ENCODE measurements at regions not wholly inside any gene's neighbourhood (a gene's known extent, or its start where the extent isn't known, plus 50 kb on each side); places are given as distances from the start of the nearest gene placed in this dataset.

- TF ChIP-seq POLR2A (IDR thresholded peaks at IDR 0.05; ENCODE audit: low read length) (no peak), GATA1 (IDR thresholded peaks at IDR 0.05; ENCODE audit: low read depth, low read length) (no peak)
These were observed 66.3 kb downstream of the GRIN2B start for GRCh38 chr12:13915096-13915495.

All from erythroblast (primary cell).